Type B pancreatic cell (in vitro differentiated cells): ENCODE measurements at regions not wholly inside any gene's neighbourhood (a gene's known extent, or its start where the extent isn't known, plus 50 kb on each side); places are given as distances from the start of the nearest gene placed in this dataset.

ENCODE experiments used
- DNase-seq: peaks from one replicate; pipeline ENCODE4 v3.0.0; 2021; ENCODE audit warnings: mixed read lengths; ENCODE audit not compliant: unreplicated experiment; ENCODE audit errors: extremely low spot score
- H3K27ac Mint-ChIP-seq: 2 replicates; pipeline ENCODE4 v1.8.0; 2021; ENCODE audit warnings: mild to moderate bottlenecking, mixed read lengths
- H3K27me3 Mint-ChIP-seq: 2 replicates; pipeline ENCODE4 v1.8.0; 2021; ENCODE audit warnings: mixed read lengths
- H3K36me3 Mint-ChIP-seq: 2 replicates; pipeline ENCODE4 v1.8.0; 2021; ENCODE audit warnings: mixed read lengths
- H3K4me1 Mint-ChIP-seq: one replicate; pipeline ENCODE4 v1.8.0; 2021; ENCODE audit warnings: mixed read lengths; ENCODE audit not compliant: unreplicated experiment
- H3K4me3 Mint-ChIP-seq: 2 replicates; pipeline ENCODE4 v1.8.0; 2021; ENCODE audit warnings: mild to moderate bottlenecking, mixed read lengths
- H3K9me3 Mint-ChIP-seq: 2 replicates; pipeline ENCODE4 v1.8.0; 2021; ENCODE audit warnings: mixed read lengths
- CTCF ChIP-seq: fragments of 200-600 bp; sonication (generic); conservative IDR thresholded peaks from 2 replicates; pipeline ENCODE4 v1.5.0; 2021; ENCODE audit warnings: antibody characterized with exemption, mild to moderate bottlenecking

- no peaks in the 10 kb centered on the region for H3K36me3 Mint-ChIP-seq
- H3K9me3 Mint-ChIP-seq, result peaks cover 5% of the 10 kb centered on the region
- no peak for DNase-seq
- H3K4me1 Mint-ChIP-seq, result no peaks in the 10 kb centered on the region
- no peak for TF ChIP-seq CTCF
- H3K4me3 Mint-ChIP-seq, result no peak overlapping the region
- H3K27ac Mint-ChIP-seq, result no peak overlapping the region
- no peaks in the 10 kb centered on the region for H3K27me3 Mint-ChIP-seq
These were observed 430.4 kb upstream of the CCDC54 start for GRCh38 chr3:106946866-106947265.

GRCh38 chr3:106957029-106957428, 420.2 kb upstream of the CCDC54 start:
- Mint-ChIP-seq H3K36me3 (no peaks in the 10 kb centered on the region), H3K4me3 (no peak overlapping the region), H3K4me1 (no peaks in the 10 kb centered on the region), H3K9me3 (no peaks in the 10 kb centered on the region), H3K27me3 (no peaks in the 10 kb centered on the region), H3K27ac (no peak overlapping the region)
- no peak for DNase-seq
- no peak for TF ChIP-seq CTCF

- DNase-seq, result no peak
- Mint-ChIP-seq H3K9me3 (no peaks in the 10 kb centered on the region), H3K4me1 (peaks cover 15% of the 10 kb centered on the region), H3K4me3 (peak overlapping the region; percentile 16), H3K27ac (peak overlapping the region; percentile 14), H3K27me3 (no peaks in the 10 kb centered on the region), H3K36me3 (no peaks in the 10 kb centered on the region)
- no peak for TF ChIP-seq CTCF
These were observed 414.2 kb upstream of the CCDC54 start for GRCh38 chr3:106962993-106963392.

- peak overlapping the region; percentile 16 for H3K4me3 Mint-ChIP-seq
- DNase-seq, result no peak
- no peak for TF ChIP-seq CTCF
- peaks cover 15% of the 10 kb centered on the region for H3K4me1 Mint-ChIP-seq
- no peaks in the 10 kb centered on the region for H3K9me3 Mint-ChIP-seq
- peak overlapping the region; percentile 14 for H3K27ac Mint-ChIP-seq
- no peaks in the 10 kb centered on the region for H3K27me3 Mint-ChIP-seq
- no peaks in the 10 kb centered on the region for H3K36me3 Mint-ChIP-seq
These were observed 413.8 kb upstream of the CCDC54 start for GRCh38 chr3:106963442-106963841.

GRCh38 chr3:106965307-106965706, 411.9 kb upstream of the CCDC54 start:
- Mint-ChIP-seq H3K4me3 (no peak overlapping the region), H3K27ac (no peak overlapping the region), H3K36me3 (no peaks in the 10 kb centered on the region), H3K27me3 (no peaks in the 10 kb centered on the region), H3K4me1 (peaks cover 20% of the 10 kb centered on the region), H3K9me3 (no peaks in the 10 kb centered on the region)
- TF ChIP-seq CTCF, result no peak
- DNase-seq, result no peak

GRCh38 chr3:106969596-106969995, 407.6 kb upstream of the CCDC54 start:
- no peak overlapping the region for H3K27ac Mint-ChIP-seq

More at GRCh38 chr3:106969596-106969995, 407.6 kb upstream of the CCDC54 start:
- H3K4me3 Mint-ChIP-seq, result no peak overlapping the region
- H3K4me1 Mint-ChIP-seq, result peaks cover 10% of the 10 kb centered on the region
- peaks cover 9% of the 10 kb centered on the region for H3K9me3 Mint-ChIP-seq
- H3K27me3 Mint-ChIP-seq, result no peaks in the 10 kb centered on the region
- no peak for DNase-seq
- TF ChIP-seq CTCF, result no peak
- H3K36me3 Mint-ChIP-seq, result no peaks in the 10 kb centered on the region
